NCI-H774 (cell line): ENCODE measurements at regions not wholly inside any gene's neighbourhood (a gene's known extent, or its start where the extent isn't known, plus 50 kb on each side); places are given as distances from the start of the nearest gene placed in this dataset.
"Not testable (repeated sequence)": the region's sequence is repeated elsewhere in the genome, so short reads cannot be mapped to it uniquely, and the experiment has no call there.

ENCODE experiments used
- DNase-seq: peaks from one replicate; lab custom pipeline; 2025; lab: John Stamatoyannopoulos, UW

GRCh38 chr11:129637473-129637872 is 178.2 kb upstream of the TMEM45B start:
- no peak for DNase-seq

GRCh38 chr11:129637983-129638776 is 177.5 kb upstream of the TMEM45B start:
- DNase-seq, result no peak

GRCh38 chr11:129639300-129639699 is 176.3 kb upstream of the TMEM45B start:
- no peak for DNase-seq

DNA sequence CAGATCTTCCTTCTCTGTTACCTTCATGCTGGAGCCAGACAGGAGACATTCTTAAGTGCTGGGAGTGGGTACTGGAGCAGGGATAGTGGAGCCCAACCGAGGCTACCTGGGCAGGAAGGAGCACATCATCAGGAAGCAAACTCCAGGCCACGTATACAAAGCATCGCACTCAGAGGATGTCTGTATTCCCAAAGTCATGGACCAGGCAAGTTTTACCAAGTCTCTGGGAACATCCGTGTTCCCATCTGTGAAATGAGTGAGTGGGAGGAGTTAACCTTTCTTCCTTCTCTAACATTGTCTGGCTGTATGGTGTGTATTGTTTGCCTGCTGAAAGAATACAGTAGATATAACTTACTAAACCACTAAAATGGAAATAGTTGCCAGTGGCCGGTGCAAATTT is 175.0 kb upstream of the TMEM45B start:
- no peak for DNase-seq

DNA sequence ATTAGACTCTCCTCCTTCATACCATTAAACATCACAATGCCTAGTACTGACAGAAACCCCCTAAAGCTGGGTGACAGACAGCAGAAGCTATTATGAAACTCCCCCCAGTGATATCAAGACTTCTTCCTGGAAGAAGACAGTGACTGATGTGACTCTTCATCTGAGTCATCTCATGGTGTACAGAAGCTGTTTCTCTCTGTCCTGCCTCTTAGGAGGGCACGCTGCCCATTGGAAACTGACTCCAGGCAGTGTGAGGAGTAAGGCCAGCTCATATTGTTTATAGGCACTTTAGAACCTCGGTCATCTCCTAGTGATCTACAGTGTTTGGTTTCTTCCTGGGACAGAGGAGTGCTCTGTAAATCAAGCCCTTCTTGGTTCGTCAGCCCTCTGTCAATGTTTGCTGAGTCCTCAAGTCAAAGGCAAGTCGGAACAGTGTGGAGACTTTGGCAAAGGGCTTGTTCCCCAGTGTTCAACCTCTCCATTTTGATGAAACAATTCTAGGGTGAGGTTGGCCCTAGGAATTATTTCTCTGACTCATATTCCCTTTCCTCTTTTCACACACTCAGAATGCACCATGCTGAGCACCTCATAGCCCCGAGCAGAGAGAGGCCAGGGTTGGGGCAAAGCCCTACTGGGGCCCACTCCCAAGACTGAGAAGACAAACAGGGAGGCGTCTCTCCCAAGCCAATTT is 172.5 kb upstream of the TMEM45B start:
- no peak for DNase-seq

DNA sequence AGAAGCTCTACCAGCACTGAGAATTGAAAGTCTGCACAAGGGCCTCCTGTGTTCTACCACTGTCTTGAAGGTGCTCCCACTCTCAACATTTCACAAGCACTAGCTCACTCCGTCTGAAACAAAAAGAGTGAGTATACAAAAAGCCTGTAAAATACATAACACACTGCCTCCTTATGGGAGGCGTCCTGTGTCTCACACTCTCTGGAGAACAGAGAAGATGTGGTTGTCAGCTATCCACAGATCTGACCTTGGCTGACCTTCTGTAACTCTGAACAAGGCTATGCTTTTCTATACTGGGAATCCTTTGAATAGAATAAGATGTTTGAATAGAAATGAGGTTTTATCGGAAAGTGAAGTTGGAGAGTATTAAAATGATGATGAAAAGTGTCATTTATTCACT is 171.3 kb upstream of the TMEM45B start:
- no peak for DNase-seq

- DNase-seq, result no peak
Measured at GRCh38 chr11:129645943-129646342, 169.7 kb upstream of the TMEM45B start.

GRCh38 chr11:129650044-129650443 is 165.6 kb upstream of the TMEM45B start:
- not testable (repeated sequence) for DNase-seq

- DNase-seq, result peak; percentile 66
Measured at GRCh38 chr11:129652835-129653234, 162.8 kb upstream of the TMEM45B start.

DNA sequence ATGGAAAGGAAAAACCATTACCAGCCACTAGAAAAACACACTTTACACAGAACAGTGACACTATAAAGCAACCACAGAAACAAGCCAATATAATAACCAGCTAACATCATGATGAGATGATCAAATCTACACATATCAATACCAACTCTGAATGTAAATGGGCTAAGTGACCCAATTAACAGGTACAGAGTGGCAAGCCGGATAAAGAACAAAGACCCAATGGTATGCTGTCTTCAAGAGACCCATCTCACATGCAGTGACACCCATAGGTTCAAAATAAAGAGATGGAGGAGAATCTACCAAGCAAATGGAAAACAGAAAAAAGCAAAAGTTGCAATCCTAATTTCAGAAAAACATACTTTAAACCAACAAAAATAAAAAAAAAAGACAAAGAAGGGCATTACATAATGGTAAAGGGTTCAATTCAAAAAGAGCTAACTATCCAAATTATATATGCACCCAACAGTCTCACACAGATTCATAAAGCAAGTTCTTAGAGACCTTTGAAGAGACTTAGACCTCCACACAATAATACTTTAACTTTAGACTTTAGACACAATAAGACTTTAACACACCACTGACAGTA is 160.3 kb upstream of the TMEM45B start:
- DNase-seq, result no peak

DNA sequence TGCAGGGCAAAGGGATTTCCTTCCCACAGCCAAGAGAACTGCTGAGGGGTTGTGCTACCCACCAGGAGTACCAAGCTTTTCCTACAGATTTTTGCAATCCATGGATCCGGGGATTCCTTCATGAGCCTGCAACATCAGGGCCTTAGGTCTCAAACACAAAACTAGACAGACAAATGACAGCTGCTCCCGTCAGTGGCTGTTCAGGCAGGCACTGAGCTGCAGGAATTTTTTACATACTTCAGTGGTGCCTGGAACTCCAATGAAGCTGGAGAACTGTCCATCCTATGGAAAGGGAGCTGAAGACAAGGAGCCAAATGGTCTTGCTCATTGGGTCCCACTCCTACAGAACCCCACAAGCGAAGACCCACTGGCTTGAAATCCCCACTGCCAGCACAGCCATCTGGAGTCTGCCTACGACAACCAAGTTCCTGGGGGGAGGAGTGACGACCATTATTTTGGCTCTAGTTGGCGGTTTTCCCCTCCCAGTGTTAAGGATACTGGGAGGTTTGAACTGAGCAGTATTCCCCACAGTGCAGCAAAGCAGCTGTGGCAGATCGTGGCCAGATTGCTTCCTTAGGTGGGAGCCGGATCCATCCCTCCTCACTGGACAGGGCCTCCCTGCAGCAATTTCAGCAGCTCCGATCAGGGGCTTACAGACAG is 157.7 kb upstream of the TMEM45B start:
- no peak for DNase-seq

GRCh38 chr11:129658526-129658867 is 157.2 kb upstream of the TMEM45B start:
- DNase-seq, result no peak

- DNase-seq, result no peak
Measured at GRCh38 chr11:129680907-129681306, 134.7 kb upstream of the TMEM45B start.

DNA sequence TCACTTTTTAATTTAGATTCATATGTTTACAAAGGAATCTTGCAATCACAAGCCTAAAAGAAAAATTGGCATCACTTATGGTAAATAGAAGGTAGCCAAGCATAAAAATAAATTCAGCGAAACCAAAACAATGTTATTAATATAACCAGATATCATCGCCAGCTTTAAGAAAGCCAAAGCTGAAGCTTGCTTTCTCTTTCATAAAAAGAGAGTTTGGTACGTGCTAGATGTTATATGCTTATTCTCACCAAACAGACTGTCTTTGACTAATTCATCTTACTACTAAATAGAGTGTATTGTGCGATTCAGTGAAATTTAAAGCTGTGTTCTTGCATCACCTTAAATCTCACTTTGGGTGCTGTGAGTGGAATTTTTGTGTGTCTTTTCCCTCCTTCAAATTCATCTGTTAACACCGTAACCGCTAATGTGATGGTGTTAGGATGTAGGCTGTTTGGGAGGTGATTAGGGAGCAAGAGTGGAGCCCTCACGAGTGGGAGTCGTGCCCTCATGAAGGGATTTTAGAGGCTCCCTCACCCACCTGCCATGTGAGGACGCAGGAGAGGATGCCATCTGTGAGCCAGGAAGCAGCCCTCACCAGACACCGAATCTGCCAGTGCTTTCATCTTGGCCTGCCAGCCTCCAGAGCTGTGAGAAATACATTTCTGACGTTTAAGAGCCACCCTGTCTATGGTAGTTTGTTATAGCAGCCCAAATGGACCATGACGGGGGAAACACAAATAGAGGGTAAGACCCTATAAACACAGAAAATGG is 134.1 kb upstream of the TMEM45B start:
- no peak for DNase-seq

- DNase-seq, result no peak
Measured at GRCh38 chr11:129686269-129686668, 129.4 kb upstream of the TMEM45B start.

GRCh38 chr11:129691142-129691541 is 124.5 kb upstream of the TMEM45B start:
- DNase-seq, result no peak

- no peak for DNase-seq
Measured at GRCh38 chr11:129694538-129694937, 121.1 kb upstream of the TMEM45B start.

- DNase-seq, result no peak
Measured at GRCh38 chr11:129694966-129695365, 120.7 kb upstream of the TMEM45B start.

DNA sequence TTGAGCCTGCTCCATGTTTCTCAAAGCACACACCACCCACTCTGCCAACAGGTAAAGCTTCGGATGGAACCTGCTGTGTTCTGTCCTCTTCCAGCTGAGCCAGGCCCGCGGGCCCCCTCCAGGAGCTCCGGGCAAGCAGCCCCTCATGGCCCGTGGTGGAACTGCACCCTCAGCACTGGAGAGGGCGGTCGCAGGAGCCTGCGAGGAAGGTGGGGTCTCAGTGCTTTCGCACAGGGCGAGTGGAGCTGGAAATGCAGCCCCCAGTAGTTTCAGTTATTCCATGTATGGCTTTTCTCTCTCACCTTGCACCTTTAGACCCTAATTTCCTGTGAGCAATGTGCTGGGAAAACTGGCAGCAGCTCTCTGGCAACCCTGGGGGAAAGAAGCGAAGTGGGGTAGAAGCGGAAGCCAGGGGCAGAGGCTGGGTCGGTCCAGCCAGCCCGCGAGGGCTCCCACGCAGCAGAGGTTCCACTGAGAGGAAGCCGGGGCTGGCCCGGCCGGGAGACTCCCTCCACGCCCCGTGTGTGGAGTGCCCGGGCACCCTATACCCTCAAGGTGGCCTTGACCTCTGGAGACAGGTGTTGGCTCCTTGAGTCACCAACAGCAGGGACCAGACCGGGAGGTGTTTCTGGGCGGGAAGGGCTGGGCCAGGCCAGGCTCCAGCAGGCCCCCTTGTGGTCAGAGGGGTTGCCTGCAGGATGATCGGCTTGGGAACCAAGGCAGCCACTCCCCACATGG is 119.9 kb upstream of the TMEM45B start:
- DNase-seq, result peak; percentile 56

DNA sequence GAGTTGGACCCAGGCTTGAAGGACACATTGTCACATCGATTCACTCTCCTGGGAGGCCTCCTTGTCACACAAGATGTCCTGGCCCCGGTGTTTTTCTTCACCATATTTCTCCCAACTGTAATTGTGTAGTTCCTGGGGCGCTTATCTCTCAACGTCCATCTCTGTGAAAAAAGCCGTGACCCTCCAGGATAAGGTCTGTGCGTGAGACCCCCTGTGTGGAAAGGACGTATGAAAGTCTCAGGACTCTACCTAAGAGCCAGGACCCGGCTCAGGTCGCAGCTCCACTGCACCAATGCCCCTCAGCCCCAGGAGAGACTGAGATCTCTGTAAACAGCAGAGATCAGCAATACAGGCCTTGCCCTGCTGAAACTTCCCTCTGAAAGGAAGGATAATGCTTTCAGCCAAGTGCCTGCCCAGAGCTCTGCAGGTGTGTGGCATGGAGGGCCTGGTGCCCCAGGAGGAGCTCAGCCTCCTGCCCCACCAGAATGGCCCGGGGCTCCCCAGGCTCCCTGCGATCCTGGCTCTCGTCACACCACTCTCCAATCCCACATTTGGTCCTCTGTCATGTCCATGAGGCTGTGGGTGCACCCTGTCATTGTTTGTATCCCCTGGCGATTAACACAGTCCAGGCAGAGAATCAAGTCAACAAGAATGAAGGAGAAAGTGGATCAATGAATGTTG is 119.2 kb upstream of the TMEM45B start:
- DNase-seq, result no peak

DNA sequence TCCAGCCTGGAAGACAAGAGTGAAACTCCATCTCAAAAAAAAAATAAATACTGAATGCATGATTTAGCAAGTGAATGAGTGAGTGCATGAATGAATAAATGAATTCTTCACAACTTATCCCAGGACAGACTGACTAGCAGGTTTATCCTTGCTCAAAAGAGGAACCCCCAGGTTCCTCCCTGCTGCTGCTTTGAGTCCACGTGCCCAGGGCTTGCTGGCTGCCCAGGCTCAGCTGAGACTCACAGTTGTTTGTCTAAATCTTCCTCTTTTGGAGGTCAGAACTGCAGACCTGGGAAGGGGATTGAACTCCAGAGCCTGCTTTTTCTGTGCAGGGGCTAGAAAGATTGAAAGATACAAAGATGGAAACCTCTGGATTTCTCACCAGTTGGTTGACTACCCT is 117.4 kb upstream of the TMEM45B start:
- DNase-seq, result no peak
